ENCODE measurements at regions not wholly inside any gene's neighbourhood (a gene's known extent, or its start where the extent isn't known, plus 50 kb on each side); places are given as distances from the start of the nearest gene placed in this dataset.

- no peak for TF ChIP-seq CTCF (IDR thresholded peaks at IDR 0.05)
- TF ChIP-seq POLR2A (IDR thresholded peaks at IDR 0.05) = no peak
These were observed 1417.1 kb downstream of the AACS start for GRCh38 chr12:126482238-126482889.

Measured in heart left ventricle (tissue), 13 donors.